ENCODE measurements at regions not wholly inside any gene's neighbourhood (a gene's known extent, or its start where the extent isn't known, plus 50 kb on each side); places are given as distances from the start of the nearest gene placed in this dataset.

GRCh38 chr1:186611156-186611555, 69.1 kb downstream of the PTGS2 start:
- TF ChIP-seq ARNTL (CRISPR knock-in tag; IDR thresholded peaks at IDR 0.05; ENCODE audit: borderline replicate concordance, low read depth): no peak
- no peak for TF ChIP-seq CSDC2 (CRISPR knock-in tag; IDR thresholded peaks at IDR 0.05)
- TF ChIP-seq ZFP3 (CRISPR knock-in tag; IDR thresholded peaks at IDR 0.05): no peak
- no peak for TF ChIP-seq SNAI2 (CRISPR knock-in tag; IDR thresholded peaks at IDR 0.05)
- no peak for TF ChIP-seq ZC3H10 (CRISPR knock-in tag; IDR thresholded peaks at IDR 0.05)
- TF ChIP-seq, protein P1, sequence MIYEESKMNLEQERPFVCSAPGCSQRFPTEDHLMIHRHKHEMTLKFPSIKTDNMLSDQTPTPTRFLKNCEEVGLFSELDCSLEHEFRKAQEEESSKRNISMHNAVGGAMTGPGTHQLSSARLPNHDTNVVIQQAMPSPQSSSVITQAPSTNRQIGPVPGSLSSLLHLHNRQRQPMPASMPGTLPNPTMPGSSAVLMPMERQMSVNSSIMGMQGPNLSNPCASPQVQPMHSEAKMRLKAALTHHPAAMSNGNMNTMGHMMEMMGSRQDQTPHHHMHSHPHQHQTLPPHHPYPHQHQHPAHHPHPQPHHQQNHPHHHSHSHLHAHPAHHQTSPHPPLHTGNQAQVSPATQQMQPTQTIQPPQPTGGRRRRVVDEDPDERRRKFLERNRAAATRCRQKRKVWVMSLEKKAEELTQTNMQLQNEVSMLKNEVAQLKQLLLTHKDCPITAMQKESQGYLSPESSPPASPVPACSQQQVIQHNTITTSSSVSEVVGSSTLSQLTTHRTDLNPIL (CRISPR knock-in tag; IDR thresholded peaks at IDR 0.05; ENCODE audit: low read depth): no peak
- no peak for TF ChIP-seq BACH2 (CRISPR knock-in tag; IDR thresholded peaks at IDR 0.05; ENCODE audit: borderline replicate concordance)
- TF ChIP-seq ZNF8 (CRISPR knock-in tag; IDR thresholded peaks at IDR 0.05): no peak
- TF ChIP-seq GLIS3 (CRISPR knock-in tag; IDR thresholded peaks at IDR 0.05): no peak
- no peak for TF ChIP-seq ZNF70 (CRISPR knock-in tag; IDR thresholded peaks at IDR 0.05)
- no peak for TF ChIP-seq TOX (CRISPR knock-in tag; IDR thresholded peaks at IDR 0.05; ENCODE audit: borderline replicate concordance)
